Osteoblast (primary cell): ENCODE measurements at regions not wholly inside any gene's neighbourhood (a gene's known extent, or its start where the extent isn't known, plus 50 kb on each side); places are given as distances from the start of the nearest gene placed in this dataset.

Experiments used
- DNase-seq: peaks from one replicate; pipeline ENCODE4 v3.0.0; 2011; ENCODE audit warnings: low spot score, mixed read lengths; ENCODE audit not compliant: insufficient read length; ENCODE audit errors: missing footprints
- H2AFZ ChIP-seq: 2 replicates; pipeline ENCODE4 v1.6.0; 2011; ENCODE audit warnings: mild to moderate bottlenecking, low read length
- H3K27ac ChIP-seq: 2 replicates; pipeline ENCODE4 v1.5.1; 2011; ENCODE audit warnings: mild to moderate bottlenecking, low read depth, low read length, moderate library complexity
- H3K27me3 ChIP-seq: 2 replicates; pipeline ENCODE4 v1.6.0; 2012; ENCODE audit warnings: mild to moderate bottlenecking, control low read depth, inconsistent platforms, low read length, moderate library complexity; ENCODE audit not compliant: insufficient read depth
- H3K36me3 ChIP-seq: 2 replicates; pipeline ENCODE4 v1.5.1; 2011; ENCODE audit warnings: mild to moderate bottlenecking, low read length, control low read depth, moderate library complexity; ENCODE audit not compliant: insufficient read depth
- H3K4me1 ChIP-seq: 2 replicates; pipeline ENCODE4 v1.5.1; 2011; ENCODE audit warnings: mild to moderate bottlenecking, low read length, control low read depth, moderate library complexity; ENCODE audit not compliant: insufficient read depth
- H3K4me2 ChIP-seq: 2 replicates; pipeline ENCODE4 v1.6.0; 2011; ENCODE audit warnings: mild to moderate bottlenecking, low read length; ENCODE audit not compliant: insufficient read depth
- H3K4me3 ChIP-seq: fragments of 200-600 bp; sonication (generic); 3 replicates; pipeline ENCODE4 v1.5.1; 2012; ENCODE audit warnings: mild to moderate bottlenecking, low read length, inconsistent platforms; ENCODE audit not compliant: insufficient read depth
- H3K79me2 ChIP-seq: 2 replicates; pipeline ENCODE4 v1.6.0; 2012; ENCODE audit warnings: mild to moderate bottlenecking, low read length, control low read depth, inconsistent platforms; ENCODE audit not compliant: insufficient read depth
- H3K9me3 ChIP-seq: 2 replicates; pipeline ENCODE4 v1.5.1; 2011; ENCODE audit warnings: low read depth, low read length, control low read depth
- H4K20me1 ChIP-seq: 2 replicates; pipeline ENCODE4 v1.6.0; 2012; ENCODE audit warnings: mild to moderate bottlenecking, low read length, control low read depth; ENCODE audit not compliant: insufficient read depth
- CTCF ChIP-seq: IDR thresholded peaks from 2 replicates; pipeline ENCODE4 v1.5.1; 2011; ENCODE audit warnings: mild to moderate bottlenecking, low read depth, low read length, moderate library complexity; ENCODE audit errors: extremely low read depth

- Histone ChIP-seq H3K4me1 (peaks cover 48% of the 10 kb centered on the region), H3K4me2 (no peak overlapping the region), H3K27me3 (no peaks in the 10 kb centered on the region), H3K36me3 (no peaks in the 10 kb centered on the region), H3K27ac (no peak overlapping the region), H4K20me1 (no peaks in the 10 kb centered on the region), H3K4me3 (no peak overlapping the region), H2AFZ (no peak overlapping the region), H3K79me2 (no peaks in the 10 kb centered on the region), H3K9me3 (no peaks in the 10 kb centered on the region)
- no peak for TF ChIP-seq CTCF
- DNase-seq = no peak
Observed at GRCh38 chr22:27215871-27216270, 558.5 kb downstream of the MIAT start.

GRCh38 chr22:27216444-27216843, 559.1 kb downstream of the MIAT start:
- DNase-seq = no peak
- Histone ChIP-seq H3K27me3 (no peaks in the 10 kb centered on the region), H3K36me3 (no peaks in the 10 kb centered on the region), H3K4me2 (no peak overlapping the region), H3K27ac (no peak overlapping the region), H3K9me3 (no peaks in the 10 kb centered on the region), H3K79me2 (no peaks in the 10 kb centered on the region), H3K4me1 (peaks cover 49% of the 10 kb centered on the region), H2AFZ (no peak overlapping the region), H4K20me1 (no peaks in the 10 kb centered on the region), H3K4me3 (no peak overlapping the region)
- no peak for TF ChIP-seq CTCF

GRCh38 chr22:27217154-27217553, 559.8 kb downstream of the MIAT start:
- TF ChIP-seq CTCF = no peak
- H3K4me1 ChIP-seq = peaks cover 44% of the 10 kb centered on the region
- H3K9me3 ChIP-seq = no peaks in the 10 kb centered on the region
- H3K27me3 ChIP-seq = no peaks in the 10 kb centered on the region
- no peak overlapping the region for H2AFZ ChIP-seq
- no peak for DNase-seq
- no peaks in the 10 kb centered on the region for H3K36me3 ChIP-seq
- H3K27ac ChIP-seq = no peak overlapping the region
- H3K4me2 ChIP-seq = no peak overlapping the region
- no peaks in the 10 kb centered on the region for H4K20me1 ChIP-seq
- H3K4me3 ChIP-seq = no peak overlapping the region
- no peaks in the 10 kb centered on the region for H3K79me2 ChIP-seq

- no peaks in the 10 kb centered on the region for H3K79me2 ChIP-seq
- peaks cover 33% of the 10 kb centered on the region for H3K4me1 ChIP-seq
- H3K4me3 ChIP-seq = no peak overlapping the region
- H2AFZ ChIP-seq = no peak overlapping the region
- TF ChIP-seq CTCF = no peak
- H3K9me3 ChIP-seq = peaks cover 1% of the 10 kb centered on the region
- DNase-seq = no peak
- H4K20me1 ChIP-seq = no peaks in the 10 kb centered on the region
- no peak overlapping the region for H3K27ac ChIP-seq
- peaks cover 6% of the 10 kb centered on the region for H3K36me3 ChIP-seq
- H3K27me3 ChIP-seq = no peaks in the 10 kb centered on the region
- H3K4me2 ChIP-seq = no peak overlapping the region
Observed at GRCh38 chr22:27218012-27218920, 560.9 kb downstream of the MIAT start.
